Lung (tissue), 11 donors: ENCODE measurements at regions not wholly inside any gene's neighbourhood (a gene's known extent, or its start where the extent isn't known, plus 50 kb on each side); places are given as distances from the start of the nearest gene placed in this dataset.
A peak's percentile ranks its signal among the peaks of the same experiment; 100 is the strongest.

Experiments used
- ATAC-seq: fragments of 200-7000 bp; cut with Tn5 transposase; one replicate; pipeline ENCODE4 v1.9.1; 2020; ENCODE audit warnings: moderate number of reproducible peaks; ENCODE audit not compliant: insufficient read depth, low FRiP score
- DNase-seq, 3 donors: peaks; one replicate each; pipeline ENCODE4 v3.0.0-alpha.2; 2013 to 2017
- H3K27ac ChIP-seq, 2 donors: one replicate each; pipeline ENCODE4 v1.5.1; 2013; ENCODE audit warnings: mild to moderate bottlenecking in 2 of 2, moderate library complexity in 2 of 2, control low read depth in 1 of 2, inconsistent platforms in 1 of 2, low read depth in 1 of 2, low read length in 1 of 2
- H3K27me3 ChIP-seq, 3 donors: one replicate each; pipeline ENCODE4 v1.5.1; 2013; ENCODE audit warnings: low read length in 2 of 3; ENCODE audit not compliant: control insufficient read depth in 3 of 3, insufficient read depth in 3 of 3
- H3K36me3 ChIP-seq, 4 donors: one replicate each; pipeline ENCODE4 v1.5.1; 2013; ENCODE audit warnings: low read length in 4 of 4, mild to moderate bottlenecking in 1 of 4, moderate library complexity in 1 of 4; ENCODE audit not compliant: control insufficient read depth in 4 of 4, insufficient read depth in 4 of 4
- H3K4me1 ChIP-seq, 5 donors: one replicate each; pipeline ENCODE4 v1.5.1; 2013; ENCODE audit warnings: low read length in 5 of 5, mild to moderate bottlenecking in 2 of 5, moderate library complexity in 1 of 5; ENCODE audit not compliant: control insufficient read depth in 5 of 5, insufficient read depth in 5 of 5
- H3K4me3 ChIP-seq: one replicate; pipeline ENCODE4 v1.5.1; 2013; ENCODE audit warnings: mild to moderate bottlenecking, control low read depth, moderate library complexity
- H3K9ac ChIP-seq, 2 donors: one replicate each; pipeline ENCODE4 v1.5.1; 2013; ENCODE audit warnings: low read length in 2 of 2, control low read depth in 1 of 2; ENCODE audit not compliant: insufficient read depth in 1 of 2
- H3K9me3 ChIP-seq, 4 donors: one replicate each; pipeline ENCODE4 v1.5.1; 2013; ENCODE audit warnings: low read length in 3 of 4, mild to moderate bottlenecking in 1 of 4, moderate library complexity in 1 of 4; ENCODE audit not compliant: control insufficient read depth in 4 of 4, insufficient read depth in 3 of 4
- WGBS, 2 donors: extraction: QIAGEN DNeasy Blood & Tissue Kit; methylation state at CpG; one replicate each; pipeline ENCODE4 v1.1.7; 2013; 5-methylcytosine and 5-hydroxymethylcytosine counted together
- TF ChIP-seq, protein P1 (sequence below): IDR thresholded peaks from 2 replicates; pipeline ENCODE4 v1.5.1; 2012; ENCODE audit warnings: mild to moderate bottlenecking; ENCODE audit errors: control extremely low read depth, extremely low read depth
- donor health status: control.
- donor health status: control.
- donor health status: Bipolar disorder and iron deficiency.
- donor health status: healthy.
- donor health status: DM: yes; HTN: yes; CAD: no.

DNA sequence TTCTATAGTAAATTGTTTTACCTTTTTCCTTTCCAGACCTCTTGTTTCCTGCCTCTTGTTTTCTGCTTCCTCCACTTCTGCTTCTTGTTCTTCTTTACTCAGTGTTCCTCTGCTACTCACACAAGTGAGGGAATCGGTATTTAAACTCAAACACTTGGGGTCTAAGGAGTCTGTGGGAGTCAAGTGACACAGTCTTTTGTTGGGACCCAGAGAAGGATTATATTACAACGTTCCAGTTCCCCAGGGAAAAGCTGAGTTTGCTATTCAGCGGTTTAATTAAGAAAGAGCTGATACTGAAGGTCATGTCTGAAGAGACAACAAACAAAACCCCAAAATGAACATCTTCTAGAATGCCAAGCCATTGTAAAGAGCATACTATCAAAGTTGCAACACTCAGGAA, 107.8 kb upstream of the CITED2 start:
- TF ChIP-seq, protein P1, sequence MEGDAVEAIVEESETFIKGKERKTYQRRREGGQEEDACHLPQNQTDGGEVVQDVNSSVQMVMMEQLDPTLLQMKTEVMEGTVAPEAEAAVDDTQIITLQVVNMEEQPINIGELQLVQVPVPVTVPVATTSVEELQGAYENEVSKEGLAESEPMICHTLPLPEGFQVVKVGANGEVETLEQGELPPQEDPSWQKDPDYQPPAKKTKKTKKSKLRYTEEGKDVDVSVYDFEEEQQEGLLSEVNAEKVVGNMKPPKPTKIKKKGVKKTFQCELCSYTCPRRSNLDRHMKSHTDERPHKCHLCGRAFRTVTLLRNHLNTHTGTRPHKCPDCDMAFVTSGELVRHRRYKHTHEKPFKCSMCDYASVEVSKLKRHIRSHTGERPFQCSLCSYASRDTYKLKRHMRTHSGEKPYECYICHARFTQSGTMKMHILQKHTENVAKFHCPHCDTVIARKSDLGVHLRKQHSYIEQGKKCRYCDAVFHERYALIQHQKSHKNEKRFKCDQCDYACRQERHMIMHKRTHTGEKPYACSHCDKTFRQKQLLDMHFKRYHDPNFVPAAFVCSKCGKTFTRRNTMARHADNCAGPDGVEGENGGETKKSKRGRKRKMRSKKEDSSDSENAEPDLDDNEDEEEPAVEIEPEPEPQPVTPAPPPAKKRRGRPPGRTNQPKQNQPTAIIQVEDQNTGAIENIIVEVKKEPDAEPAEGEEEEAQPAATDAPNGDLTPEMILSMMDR, result no peak
- no peaks in the 10 kb centered on the region for H3K36me3 ChIP-seq
- H3K4me1 ChIP-seq, result peaks cover 0 to 8% (median 0%) of the 10 kb centered on the region in 5 donors
- no peak overlapping the region for H3K27ac ChIP-seq
- no peaks in the 10 kb centered on the region for H3K9me3 ChIP-seq
- H3K27me3 ChIP-seq, result no peaks in the 10 kb centered on the region
- 27 to 29% methylated on average over 3 of the region's 3 CpGs for WGBS, 2 donors
- ATAC-seq, result no peak
- no peak overlapping the region for H3K9ac ChIP-seq
- no peak overlapping the region for H3K4me3 ChIP-seq
- peak in 2 of 3 donors; percentile 37 to 53 for DNase-seq

DNA sequence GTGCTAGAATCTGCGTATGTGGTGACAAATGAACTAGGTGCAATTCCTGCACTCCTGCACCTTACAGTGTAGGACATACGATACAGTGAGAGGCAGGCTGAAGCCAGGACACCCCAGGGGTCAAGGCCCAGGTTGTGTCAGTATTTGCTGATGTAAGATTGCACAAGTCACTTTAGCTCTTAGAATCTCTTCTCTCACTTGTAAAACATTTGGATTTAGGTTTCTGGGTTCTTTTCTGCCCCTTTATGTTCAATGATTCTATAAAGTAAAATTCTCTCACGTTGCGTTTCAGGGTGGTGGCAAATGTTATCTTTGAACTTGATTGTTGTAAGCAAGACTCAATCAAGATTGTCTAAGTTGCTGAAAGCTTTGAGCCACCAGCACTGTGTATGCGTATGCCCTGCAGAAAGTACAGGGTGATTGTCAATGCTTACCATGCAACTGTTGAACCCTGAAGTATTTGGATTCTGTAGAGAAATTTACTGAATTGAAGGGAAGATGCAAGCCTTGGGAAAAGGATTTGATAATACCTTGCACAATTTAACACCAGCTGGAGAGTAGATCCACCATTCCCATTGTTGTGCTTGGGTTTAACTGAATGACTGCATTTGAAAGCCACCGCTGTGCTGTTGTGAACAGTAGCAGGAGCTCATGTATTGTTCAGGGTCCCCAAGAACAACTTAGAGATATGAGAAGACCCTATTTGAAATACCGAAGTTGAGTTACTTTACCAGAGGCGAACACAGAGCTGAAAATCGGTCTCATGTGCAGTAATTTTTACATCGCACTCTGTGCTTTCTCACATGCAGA, 106.1 kb upstream of the CITED2 start:
- Histone ChIP-seq H3K4me1 (peaks cover 0 to 8% (median 2%) of the 10 kb centered on the region in 5 donors), H3K4me3 (no peak overlapping the region), H3K36me3 (no peaks in the 10 kb centered on the region), H3K9ac (no peak overlapping the region), H3K9me3 (no peaks in the 10 kb centered on the region), H3K27ac (no peak overlapping the region), H3K27me3 (no peaks in the 10 kb centered on the region)
- TF ChIP-seq, protein P1, result no peak
- DNase-seq, result no peak
- WGBS, 2 donors, result 73 to 92% methylated on average over 10 of the region's 10 CpGs
- no peak for ATAC-seq

DNA sequence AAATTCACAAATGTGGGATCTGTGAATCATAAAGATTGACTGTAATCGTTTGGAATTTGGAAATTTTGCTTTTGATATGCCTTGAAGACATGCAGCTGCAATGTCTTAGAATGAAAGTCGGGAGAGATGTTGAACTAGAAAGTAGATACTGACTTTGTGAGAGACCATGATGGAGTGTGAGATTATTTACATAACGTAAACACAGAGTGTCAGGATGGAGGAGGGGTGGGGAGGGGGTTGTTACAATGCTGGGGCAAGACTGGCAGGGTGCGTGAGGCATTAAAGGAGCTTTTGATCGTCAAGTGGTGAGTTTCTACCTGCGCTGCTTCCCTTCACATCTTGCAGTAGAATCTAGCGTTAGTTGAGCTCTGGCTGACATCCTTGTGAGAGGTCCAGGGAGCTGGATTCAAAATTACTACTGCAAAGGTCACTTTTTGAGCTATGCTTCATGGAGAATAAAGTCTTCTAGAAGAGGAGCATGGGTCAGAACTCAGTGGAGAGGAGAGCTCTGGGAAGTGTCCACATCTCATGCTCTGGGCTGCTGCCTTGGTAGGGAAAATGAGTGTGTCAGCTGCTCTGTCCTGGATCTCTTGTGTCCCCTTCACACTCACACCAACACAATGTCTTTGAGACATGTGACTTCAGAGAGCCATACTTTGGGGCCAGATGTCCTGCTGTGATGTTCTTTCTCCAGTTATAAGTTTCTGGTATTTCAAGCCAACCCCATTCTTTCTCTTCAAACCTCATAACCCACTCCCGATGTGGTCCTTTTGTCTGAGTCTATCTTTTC, 105.2 kb upstream of the CITED2 start:
- Histone ChIP-seq H3K4me3 (no peak overlapping the region), H3K4me1 (peaks cover 0 to 10% (median 7%) of the 10 kb centered on the region in 5 donors), H3K27ac (no peak overlapping the region), H3K36me3 (no peaks in the 10 kb centered on the region), H3K27me3 (no peaks in the 10 kb centered on the region), H3K9me3 (no peaks in the 10 kb centered on the region), H3K9ac (no peak overlapping the region)
- TF ChIP-seq, protein P1, result no peak
- DNase-seq, result no peak
- WGBS, 2 donors, result 79 to 85% methylated on average over 8 of the region's 8 CpGs
- ATAC-seq, result no peak
